HCT116 (cell line): ENCODE measurements at regions not wholly inside any gene's neighbourhood (a gene's known extent, or its start where the extent isn't known, plus 50 kb on each side); places are given as distances from the start of the nearest gene placed in this dataset.

ENCODE experiments used
- EGR1 ChIP-seq: IDR thresholded peaks from 2 replicates; pipeline ENCODE4 v1.6.1; 2012; ENCODE audit warnings: low read depth
- EZH2phosphoT487 ChIP-seq: fragments of 200-600 bp; IDR thresholded peaks from 2 replicates; pipeline ENCODE4 v1.6.1; 2018; ENCODE audit warnings: antibody characterized with exemption, borderline replicate concordance
- POLR2A ChIP-seq: IDR thresholded peaks from 2 replicates; pipeline ENCODE4 v1.7.0; 2011; ENCODE audit warnings: borderline replicate concordance; ENCODE audit not compliant: insufficient read depth, insufficient read length; ENCODE audit errors: extremely low read depth
- POLR2AphosphoS5 ChIP-seq: IDR thresholded peaks from 2 replicates; pipeline ENCODE4 v1.6.1; 2011; ENCODE audit warnings: mild to moderate bottlenecking, low read depth, low read length, moderate library complexity
- SIN3A ChIP-seq: IDR thresholded peaks from 2 replicates; pipeline ENCODE4 v1.6.1; 2012; ENCODE audit warnings: low read depth
- SP1 ChIP-seq: IDR thresholded peaks from 2 replicates; pipeline ENCODE4 v1.6.1; 2012; ENCODE audit warnings: low read depth
- SRF ChIP-seq: IDR thresholded peaks from 2 replicates; pipeline ENCODE4 v1.6.1; 2012; ENCODE audit warnings: low read depth
- TCF7L2 ChIP-seq: IDR thresholded peaks from 2 replicates; pipeline ENCODE4 v1.7.0; 2011; ENCODE audit warnings: borderline replicate concordance, inconsistent platforms; ENCODE audit not compliant: insufficient read depth, insufficient read length; ENCODE audit errors: extremely low read depth
- YY1 ChIP-seq: IDR thresholded peaks from 2 replicates; pipeline ENCODE4 v1.6.1; 2011; ENCODE audit warnings: low read length, low read depth, moderate library complexity, mild to moderate bottlenecking; ENCODE audit not compliant: insufficient replicate concordance; ENCODE audit errors: extremely low read depth
- TF ChIP-seq, protein P1 (sequence below), 3 experiments: fragments of 200-600 bp in 1 of 3; sonication (generic) in 1 of 3; IDR thresholded peaks in 2 of 3; conservative IDR thresholded peaks in 1 of 3; 2 replicates each; pipeline ENCODE4 v1.5.1; 2012 to 2017; ENCODE audit warnings: low read depth in 2 of 3, low read length in 2 of 3, antibody characterized with exemption in 1 of 3, borderline replicate concordance in 1 of 3, control low read depth in 1 of 3, mild to moderate bottlenecking in 1 of 3, mixed read lengths in 1 of 3, mixed run types in 1 of 3, moderate library complexity in 1 of 3; ENCODE audit not compliant: insufficient read depth in 1 of 3

DNA sequence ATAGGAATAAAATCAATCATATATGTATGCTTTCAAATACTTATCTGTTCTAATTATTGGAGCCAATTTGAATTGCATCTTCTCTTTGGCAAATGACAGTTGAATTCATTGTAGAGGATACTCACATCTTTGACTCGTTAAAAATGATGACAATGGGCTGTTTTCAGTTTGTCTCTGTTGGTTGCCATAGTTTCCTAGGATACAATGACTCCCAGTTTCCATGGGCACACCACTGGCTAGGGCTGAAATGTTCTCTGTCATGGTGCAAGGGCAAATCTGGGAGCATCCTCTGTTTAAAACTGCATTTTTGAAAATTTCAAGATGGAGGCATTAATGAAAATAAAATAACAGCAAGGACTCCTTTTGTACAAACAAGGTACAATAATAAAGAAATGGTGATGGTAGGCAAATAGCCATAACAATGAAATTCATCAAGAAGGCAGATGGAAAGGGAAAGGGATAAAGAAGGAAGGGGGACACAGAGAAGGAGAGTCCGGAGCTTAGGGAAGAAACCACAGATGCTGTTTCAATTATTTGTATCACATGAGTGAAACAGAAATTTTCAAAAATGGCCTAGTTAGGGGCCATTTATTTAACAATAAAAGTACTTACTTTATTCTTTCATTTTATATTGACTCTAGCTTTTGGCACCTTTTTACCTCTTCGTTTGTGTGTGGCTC is 378.8 kb upstream of the SEMA6A start:
- TF ChIP-seq, protein P1, sequence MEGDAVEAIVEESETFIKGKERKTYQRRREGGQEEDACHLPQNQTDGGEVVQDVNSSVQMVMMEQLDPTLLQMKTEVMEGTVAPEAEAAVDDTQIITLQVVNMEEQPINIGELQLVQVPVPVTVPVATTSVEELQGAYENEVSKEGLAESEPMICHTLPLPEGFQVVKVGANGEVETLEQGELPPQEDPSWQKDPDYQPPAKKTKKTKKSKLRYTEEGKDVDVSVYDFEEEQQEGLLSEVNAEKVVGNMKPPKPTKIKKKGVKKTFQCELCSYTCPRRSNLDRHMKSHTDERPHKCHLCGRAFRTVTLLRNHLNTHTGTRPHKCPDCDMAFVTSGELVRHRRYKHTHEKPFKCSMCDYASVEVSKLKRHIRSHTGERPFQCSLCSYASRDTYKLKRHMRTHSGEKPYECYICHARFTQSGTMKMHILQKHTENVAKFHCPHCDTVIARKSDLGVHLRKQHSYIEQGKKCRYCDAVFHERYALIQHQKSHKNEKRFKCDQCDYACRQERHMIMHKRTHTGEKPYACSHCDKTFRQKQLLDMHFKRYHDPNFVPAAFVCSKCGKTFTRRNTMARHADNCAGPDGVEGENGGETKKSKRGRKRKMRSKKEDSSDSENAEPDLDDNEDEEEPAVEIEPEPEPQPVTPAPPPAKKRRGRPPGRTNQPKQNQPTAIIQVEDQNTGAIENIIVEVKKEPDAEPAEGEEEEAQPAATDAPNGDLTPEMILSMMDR (IDR thresholded peaks at IDR 0.05 in 2 of 3, conservative IDR thresholded peaks at IDR 0.05 in 1 of 3; ENCODE audit: borderline replicate concordance in 1 of 3, insufficient read depth in 1 of 3, low read depth in 2 of 3, low read length in 2 of 3), result no peak
- no peak for TF ChIP-seq POLR2AphosphoS5
- no peak for TF ChIP-seq POLR2A
- TF ChIP-seq SRF, result no peak
- TF ChIP-seq TCF7L2, result no peak
- no peak for TF ChIP-seq SP1
- TF ChIP-seq EZH2phosphoT487, result no peak
- TF ChIP-seq YY1, result no peak
- no peak for TF ChIP-seq SIN3A
- no peak for TF ChIP-seq EGR1
